Activated CD4-positive, CD25-positive, alpha-beta regulatory T cell treated with anti-CD3 and anti-CD28 coated beads, Interleukin-2, amount 50 U/mL, for 16 hours (primary cell): ENCODE measurements at regions not wholly inside any gene's neighbourhood (a gene's known extent, or its start where the extent isn't known, plus 50 kb on each side); places are given as distances from the start of the nearest gene placed in this dataset.
"Not testable (repeated sequence)": the region's sequence is repeated elsewhere in the genome, so short reads cannot be mapped to it uniquely, and the experiment has no call there.

Experiments used
- DNase-seq: peaks from one replicate; pipeline ENCODE4 v3.0.0-alpha.2; 2020; ENCODE audit warnings: low read depth, low spot score

DNA sequence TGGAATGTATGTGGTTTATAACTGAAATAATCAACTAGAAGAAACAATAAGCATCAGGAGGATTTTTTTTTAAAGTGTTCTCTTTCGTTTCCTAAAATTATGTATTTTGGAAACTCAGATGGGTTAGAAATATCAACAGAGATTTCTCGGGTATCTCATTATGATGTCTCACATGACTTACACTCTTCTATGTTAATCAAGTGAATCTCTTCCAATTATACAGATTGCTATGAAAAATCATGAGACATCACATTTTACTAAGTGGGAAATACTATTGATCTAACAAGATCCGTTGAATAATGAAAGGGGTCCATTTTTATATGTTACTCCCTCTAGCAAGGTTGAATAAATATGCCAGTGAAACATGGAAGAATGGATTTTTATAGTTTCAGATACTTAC, 54.7 kb upstream of the NRIP1 start:
- DNase-seq, result no peak

DNA sequence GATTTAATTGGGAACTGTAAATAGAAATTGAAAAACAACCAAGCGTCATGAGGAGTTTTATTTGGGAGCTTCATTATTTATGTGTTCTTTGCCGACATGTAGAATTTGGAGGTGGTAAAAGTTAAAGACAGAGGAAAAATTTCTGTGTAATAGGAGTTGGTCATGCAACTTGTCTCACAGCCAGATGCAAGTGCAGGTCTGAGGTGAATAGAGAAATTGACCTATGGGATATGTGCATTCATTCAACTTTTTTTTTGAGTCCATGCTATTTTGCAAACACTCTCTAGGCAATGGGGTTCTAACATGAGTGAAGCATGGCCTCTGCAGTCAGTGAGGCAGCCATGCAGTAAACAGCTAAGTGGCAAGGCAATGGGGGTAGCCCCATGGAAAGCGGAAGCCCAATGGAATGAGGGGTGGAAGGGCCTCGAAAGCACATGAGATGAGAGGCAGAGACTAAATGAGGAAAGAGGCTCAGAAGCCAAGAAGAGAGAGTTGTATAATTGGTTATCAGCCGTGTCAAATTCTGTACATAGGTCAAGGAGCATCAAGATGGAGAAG, 56.4 kb upstream of the NRIP1 start:
- DNase-seq, result no peak

DNA sequence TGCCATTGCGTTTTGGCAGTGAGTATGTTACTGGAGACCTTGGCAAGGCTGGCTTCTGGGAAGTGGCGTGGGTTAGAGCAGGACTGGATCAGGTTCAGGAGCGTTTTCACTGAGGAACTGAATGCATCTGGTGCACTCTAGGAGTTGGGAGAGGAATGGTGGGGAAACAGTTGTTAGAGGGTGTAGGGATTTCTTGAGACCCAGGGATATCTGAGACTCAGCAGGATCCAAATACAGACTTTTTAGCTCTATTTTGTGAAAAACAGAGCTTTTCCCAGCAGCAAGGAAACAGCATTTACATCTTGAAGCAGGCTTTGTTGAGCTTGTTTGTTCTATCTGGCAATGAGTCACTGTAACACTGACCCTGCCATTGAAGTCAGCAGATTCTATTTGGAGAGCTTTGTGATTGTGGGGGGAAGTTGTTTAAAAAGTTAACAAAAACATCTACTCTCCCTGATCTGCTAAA, 56.9 kb upstream of the NRIP1 start:
- DNase-seq, result no peak

DNA sequence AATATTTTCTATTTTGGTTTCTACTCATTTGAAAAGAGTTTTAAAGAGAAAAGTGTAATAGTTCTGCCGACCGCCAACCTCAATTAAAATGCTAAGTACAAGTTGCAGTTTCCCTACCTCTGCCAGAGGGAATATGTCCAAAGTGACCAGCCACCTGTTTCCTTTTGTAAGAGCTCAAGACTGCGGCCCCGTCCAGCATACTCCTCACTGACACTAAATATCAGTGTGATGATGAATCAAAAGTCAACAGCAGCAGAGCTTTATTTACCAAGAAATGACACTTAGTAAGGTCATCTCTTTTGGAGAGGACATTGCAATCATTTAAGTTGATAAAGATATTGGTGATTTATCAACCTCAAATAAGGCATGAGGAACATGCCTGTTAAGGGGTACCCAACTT, 57.4 kb upstream of the NRIP1 start:
- no peak for DNase-seq

DNA sequence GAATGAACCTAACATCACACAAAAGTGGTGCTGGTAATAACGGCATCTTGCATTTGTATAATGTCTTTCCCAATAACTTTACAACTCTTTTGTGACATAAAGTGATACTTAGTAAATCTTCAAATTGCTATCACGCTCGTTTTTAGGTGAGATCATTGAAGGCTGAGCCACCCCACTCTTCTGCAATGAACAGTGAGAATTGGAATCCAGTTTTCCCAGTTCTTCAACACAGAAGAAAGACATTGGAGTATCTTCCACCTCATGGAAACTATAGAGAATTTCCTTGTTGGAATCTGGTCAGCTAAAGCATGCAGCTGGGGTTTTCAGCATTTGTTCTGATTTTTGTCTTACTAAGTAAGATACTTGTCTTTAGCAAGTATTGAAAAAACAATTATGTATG, 59.9 kb upstream of the NRIP1 start:
- no peak for DNase-seq

DNA sequence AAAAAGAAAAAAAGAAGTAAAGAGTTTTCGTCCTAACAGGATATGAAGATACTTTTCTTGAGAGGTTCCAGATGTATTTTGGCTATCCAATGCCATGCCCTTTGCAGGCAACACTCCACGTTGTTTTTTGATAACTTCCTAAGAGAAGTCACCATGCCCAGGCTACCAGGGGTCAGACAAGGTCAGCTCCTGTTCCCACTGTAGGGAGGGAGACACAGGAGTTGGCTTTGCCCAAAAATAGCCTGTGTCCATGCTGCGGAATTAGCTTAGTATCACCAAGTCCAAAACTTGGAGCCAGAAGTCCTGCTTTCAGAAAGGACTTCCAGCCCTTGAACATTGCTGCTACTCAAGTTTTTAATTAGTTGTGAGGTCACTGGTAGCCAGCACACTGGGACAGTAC, 62.1 kb upstream of the NRIP1 start:
- DNase-seq, result no peak

DNA sequence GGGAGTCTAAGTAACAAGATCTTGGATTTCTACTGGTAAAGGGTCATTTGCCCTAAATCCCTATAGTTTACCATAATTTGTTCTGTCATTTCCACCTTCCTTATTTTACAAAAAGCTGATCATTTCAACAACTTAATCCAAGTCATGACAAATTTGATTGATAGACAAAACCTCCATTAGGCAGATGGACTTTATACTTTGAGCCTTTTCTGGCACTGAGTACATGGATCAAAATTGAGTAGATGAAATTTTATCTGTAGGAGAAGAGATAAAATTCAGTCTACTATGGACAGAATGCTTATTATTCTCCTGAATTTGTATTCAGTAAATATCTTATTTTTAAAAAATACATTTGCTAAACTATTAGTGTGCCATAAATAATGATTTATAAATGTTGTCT, 62.6 kb upstream of the NRIP1 start:
- DNase-seq, result no peak

DNA sequence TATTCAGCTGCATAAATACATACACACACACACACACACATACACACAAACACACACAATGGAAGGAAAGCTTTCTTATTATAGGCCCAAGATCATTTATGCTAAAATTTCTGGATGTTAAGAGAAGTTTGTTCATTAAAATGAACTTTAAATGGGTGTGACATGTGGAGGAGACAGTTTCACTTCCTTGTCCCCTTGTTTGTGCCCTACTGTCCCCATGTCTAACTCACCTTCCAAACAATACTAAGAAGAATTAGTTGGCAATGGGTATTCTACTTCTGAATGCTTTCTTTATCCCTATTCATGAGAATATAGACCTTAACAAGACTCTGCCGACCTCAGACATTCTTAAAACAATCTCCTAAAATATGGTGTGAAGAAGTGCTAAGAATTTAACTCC, 63.5 kb upstream of the NRIP1 start:
- DNase-seq, result no peak

DNA sequence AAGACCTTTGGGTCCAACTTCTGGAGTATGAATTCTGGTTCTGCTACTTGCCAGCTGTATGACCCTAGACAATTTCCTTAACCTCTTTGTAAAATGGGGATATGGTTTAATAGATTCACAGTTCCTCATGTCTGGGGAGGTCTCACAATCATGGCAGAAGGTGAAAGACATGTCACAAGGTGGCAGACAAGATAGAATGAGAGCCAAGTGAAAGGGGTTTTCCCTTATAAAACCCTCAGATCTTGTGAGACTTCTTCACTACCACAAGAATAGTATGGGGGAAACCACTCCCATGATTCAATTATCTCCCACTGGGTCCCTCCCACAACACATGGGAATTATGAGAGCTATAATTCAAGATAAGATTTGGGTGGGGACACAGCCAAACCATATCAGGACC, 63.9 kb upstream of the NRIP1 start:
- not testable (repeated sequence) for DNase-seq

DNA sequence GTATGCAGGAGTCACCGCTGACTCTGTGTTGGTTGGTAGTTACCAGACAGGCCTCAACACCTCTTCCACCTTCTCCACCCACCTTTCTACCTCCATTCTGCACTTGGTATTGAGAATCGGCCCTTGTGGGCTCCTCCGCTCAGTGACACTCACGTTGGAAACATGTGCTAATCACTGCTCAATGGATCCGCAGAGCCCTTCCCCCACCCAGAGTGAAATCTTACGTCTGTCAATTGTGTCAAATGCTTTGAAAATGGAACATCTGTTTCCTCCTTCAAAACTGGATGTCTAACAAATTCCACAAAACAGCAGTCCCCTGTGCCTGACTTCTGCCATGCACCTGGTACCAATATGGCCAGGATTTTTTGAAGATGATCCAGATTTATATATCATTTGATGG, 65.5 kb upstream of the NRIP1 start:
- no peak for DNase-seq

DNA sequence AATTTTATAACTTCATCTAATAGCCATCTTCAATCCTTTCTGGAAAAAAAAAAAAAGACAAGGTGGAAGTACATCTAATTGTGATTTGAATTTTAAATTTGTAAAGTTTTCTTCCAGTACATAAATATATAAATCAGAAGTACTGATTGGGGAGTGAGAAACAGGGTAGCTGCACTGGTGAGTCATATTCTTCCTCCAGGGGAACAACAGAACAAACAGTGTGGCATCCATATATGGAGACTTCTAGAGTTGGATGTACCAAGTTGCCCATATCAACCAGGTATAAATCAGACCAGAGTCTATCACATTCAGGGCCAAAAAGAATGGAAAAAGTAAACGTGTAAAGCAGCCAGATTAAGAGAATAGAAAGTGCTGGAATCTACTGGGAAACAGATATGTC, 66.0 kb upstream of the NRIP1 start:
- DNase-seq, result no peak

DNA sequence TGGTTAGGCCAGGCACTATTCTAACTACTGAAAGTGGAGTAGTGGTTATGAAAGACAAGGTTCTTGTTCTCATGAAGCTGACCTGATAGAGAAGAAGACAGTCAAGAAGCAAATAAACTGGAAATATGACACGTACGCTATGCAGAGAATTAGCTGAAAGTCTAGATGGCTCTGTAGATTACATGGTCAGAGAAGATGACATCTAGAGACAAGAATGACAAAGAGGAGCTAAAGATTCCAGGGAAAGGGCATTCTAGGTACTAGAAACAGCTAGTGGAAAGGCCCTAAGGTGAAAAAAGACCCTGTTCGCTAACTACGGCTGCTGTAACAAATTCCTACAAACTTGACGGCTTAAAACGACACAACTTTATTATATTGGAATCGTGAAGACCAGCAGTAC, 68.0 kb upstream of the NRIP1 start:
- no peak for DNase-seq

DNA sequence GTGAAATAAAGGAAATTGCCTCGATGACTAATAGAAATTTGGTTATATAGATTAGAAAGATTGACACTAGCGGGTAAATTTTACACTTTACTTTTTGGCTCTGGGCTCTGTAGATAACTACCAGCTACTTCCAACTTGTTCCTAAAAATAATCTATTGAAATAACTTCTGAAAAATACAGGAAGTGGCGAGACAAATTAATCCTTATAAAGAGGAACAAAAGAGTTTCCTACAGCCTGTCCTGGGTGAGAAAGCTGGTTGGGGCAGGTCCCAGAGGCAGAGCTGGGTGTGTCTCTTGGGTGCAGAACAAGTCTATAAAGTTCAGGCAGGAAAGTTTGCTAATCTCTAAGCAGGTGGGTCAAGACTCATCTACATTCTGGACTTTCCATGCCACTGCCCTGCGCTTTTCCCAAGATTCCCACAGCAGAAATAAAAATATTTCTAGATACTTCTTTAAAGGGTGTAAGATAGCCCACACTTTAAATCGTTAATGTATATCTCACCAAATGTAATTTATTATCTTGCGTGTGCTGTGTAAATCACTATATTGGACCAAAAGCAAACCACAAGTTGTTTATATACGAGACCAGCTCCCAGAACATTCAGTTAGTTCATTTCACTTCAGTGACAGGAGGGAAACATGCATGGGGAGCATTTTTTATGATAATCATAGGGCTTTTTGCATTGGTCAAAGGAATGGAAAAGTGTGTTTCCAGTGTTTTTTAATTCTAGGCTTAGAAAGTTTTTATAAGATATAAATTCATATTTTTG, 70.1 kb upstream of the NRIP1 start:
- no peak for DNase-seq

DNA sequence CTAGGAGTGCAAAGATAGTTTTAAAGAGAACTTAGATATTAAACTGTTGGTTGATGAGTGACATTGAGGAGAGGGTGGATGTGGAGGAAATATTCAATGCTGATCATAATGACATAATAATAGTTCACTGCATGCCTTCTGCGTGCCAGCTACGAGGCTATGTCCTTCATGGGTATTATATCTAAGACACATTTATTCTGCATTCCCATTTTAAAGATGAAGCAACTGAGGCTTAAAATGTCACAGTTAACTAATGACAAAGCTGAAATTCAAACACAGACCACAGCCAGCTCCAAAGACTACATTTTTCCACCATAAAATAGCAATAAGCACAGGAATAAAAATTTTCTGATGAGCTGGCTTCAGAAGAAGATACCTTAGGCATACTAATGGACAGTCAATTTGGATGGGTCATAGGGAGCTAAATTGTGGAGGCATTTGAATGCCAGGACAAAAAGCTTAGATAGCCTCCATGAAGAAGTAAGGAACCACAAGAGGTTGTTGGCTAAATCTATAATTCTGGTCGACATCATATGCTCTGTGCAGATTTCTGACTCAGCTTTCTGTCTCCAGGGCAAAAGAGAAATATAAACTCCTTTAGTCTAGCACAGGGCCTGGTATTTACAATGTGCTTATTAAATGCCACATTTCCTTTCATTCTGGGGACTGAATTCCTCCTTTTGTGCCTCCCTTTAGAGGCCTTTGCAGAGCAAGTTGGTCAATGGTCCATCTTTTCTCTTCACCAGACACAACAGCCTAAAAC, 71.2 kb upstream of the NRIP1 start:
- no peak for DNase-seq

DNA sequence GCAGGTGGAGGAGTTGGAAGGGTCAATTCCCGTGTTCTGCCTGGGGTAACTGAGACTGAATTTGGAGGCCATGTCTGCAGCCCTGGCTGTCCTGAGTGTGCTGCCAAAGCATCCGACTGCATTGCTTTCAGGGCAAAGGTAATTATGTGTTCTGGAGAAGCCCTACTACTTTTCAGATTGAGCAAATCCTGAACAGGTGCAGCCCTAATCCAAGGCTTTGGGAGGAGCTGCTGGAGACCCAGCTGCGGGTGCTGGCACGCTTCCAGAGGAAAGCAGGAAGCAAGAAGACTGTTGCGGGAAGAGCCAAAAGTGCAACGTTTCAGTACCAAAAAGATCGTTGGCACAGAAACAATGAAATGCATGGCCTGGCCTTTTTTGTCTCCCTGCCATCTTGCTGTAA, 73.7 kb upstream of the NRIP1 start:
- DNase-seq, result no peak

DNA sequence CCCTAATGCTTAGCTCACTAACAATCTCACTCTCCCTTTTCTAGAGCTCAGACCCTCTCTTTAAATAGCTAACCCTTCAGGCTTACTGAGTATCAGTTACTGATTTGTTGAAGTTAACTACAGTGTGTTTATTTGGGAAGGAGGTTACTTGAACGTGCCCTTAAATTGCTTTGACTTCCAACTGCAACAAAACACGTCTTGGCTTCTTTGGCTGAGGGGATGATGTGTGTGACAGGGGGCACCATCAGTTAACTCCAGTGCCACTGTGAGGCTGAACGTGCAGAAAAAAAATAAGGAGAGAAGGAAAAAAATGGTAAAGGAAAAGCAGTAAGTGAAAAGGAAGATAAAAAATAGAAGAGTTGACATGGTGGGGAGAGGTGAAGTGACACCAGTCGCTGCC, 75.1 kb upstream of the NRIP1 start:
- DNase-seq, result no peak

DNA sequence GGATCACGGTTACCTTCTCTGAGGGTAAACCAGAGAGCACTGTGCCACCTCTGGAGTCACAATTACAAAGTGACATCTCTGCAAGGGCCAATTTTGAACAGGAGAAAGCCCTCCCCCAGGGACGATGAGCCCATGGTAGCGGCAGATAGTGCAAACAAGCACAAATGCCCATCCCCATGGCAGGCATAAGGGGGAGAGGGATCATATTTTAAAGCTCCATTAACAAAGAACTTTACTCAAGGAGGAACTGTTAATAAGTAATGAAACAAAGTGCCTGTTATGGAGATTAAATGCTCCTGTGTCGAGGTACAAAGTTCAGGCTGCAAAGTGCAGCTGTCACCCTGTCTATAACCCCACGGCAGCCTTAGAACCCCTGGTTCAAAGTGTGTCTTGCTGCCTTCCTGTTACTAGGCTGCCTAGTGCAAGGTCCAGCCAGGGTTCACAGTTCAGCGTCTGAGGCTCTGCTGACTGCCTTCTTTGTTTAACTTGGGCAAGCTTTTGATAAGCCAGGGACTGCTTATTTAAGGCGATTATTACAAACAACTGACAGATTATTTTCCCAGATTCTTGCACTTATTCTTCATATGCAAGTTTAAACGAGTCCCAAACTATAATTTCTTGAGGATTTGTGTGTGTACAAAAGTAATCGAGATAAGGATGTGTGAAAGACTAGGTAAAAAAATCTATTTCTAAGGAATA, 75.7 kb upstream of the NRIP1 start:
- no peak for DNase-seq

DNA sequence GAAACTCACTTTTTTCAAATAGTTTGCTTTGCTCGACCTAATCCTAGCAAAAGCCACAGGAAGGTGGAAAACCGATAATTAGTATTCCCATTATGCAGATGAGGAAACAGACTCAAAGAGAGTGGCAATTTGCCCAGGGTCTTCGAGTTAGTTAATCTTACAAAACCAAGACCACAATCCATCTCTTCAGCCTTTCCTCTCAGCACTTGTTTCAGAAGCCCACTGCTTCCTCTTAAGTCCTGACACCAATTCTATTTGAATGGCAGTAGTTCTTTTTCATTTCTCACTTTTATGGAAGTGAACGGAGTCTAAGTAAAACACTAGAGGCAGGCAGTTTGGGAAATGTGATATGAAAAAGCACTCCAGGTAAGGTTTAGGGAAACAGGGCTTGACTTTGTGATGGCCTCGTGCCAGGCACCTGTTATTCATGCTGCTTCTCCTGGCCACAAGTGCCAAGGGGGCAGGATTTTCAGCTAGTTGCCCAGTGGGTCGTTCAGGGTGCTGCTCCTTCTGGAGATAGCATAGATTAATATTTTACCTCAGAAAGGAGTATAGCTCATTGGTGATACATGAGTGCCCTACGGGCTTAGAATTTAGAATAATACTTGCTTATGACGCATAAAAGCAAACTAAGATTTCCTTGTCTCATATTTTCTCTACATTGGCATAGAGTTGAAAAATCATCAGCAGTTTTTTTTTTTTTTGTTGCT, 76.6 kb upstream of the NRIP1 start:
- no peak for DNase-seq

DNA sequence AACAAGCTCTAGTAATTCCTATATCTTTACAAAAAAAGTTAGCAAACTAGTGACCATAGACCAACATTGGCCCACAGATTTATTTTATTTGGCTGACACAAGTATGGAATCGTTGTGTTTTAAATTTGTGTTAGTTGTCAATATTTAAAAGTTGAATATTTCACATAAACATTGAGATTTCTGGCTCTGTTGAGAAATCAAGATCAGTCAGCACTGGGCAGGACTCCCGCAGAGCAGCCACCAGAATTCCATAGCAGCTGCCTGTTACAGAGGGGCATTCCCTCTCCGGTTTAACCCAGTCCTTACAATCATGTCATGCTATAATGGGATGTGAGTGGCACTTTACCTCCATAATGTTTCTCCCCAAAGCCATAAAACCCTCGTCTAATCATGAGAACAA, 79.2 kb upstream of the NRIP1 start:
- DNase-seq, result no peak

DNA sequence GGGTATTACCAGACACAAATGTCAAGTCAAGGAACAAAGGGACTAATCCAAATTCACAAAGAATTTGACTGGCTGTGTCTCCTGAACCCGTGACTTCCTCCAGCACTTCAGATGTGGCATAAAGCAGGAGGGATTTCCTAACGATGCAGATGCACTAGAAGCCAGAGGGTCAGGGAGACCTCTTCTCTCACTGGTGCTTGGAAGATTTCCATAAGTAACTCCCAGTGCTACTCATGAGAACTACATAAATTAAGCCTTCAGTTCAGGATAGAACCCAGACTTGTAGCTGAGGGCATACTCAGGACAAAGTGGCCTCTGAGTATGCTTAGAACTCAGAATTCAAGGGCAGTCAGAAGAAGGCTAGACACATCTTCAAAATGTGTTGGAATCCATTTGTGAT, 83.6 kb upstream of the NRIP1 start:
- no peak for DNase-seq

DNA sequence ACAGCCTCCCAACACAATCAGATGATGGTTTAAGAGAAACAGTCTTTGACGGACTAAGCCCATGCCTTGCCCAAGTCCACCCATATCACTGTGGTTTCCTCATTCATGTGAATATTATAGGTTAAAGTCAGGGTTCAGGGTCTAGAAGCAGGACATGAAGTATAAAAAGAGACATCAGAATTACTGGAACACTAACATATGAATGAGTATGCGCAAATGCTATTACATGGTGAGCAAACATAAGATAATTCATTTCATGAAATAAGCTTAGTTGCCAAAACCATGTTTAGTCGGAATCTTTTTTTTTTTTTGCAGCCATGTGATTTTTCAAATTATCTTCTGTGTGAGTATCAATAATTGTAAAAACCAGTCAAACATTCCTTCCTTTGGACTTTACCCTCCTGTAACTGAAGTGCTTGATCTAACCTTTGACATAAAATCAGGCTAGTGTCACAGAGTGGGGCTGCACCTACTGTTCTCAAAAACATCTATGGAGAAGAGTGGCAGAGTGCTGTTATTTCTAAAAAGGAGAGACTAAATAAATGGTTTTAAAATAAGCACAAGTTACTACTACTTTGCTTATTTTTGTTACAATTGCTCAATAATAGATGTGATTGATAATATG, 84.9 kb upstream of the NRIP1 start:
- no peak for DNase-seq
